Omental fat pad (tissue), 3 donors: ENCODE measurements at regions not wholly inside any gene's neighbourhood (a gene's known extent, or its start where the extent isn't known, plus 50 kb on each side); places are given as distances from the start of the nearest gene placed in this dataset.

ENCODE experiments used
- ATAC-seq: fragments of 150-250 bp; one replicate; pipeline ENCODE4 v1.9.1; 2016; ENCODE audit warnings: mild to moderate bottlenecking, moderate library complexity; ENCODE audit not compliant: low FRiP score
- DNase-seq: peaks from one replicate; pipeline ENCODE4 v3.0.0-alpha.2; 2019; ENCODE audit warnings: low spot score
- TF ChIP-seq, protein P1 (sequence below), 3 donors: fragments of 450-650 bp; IDR thresholded peaks; one replicate each; pipeline ENCODE4 v1.5.1; 2016 to 2017; ENCODE audit warnings: antibody characterized with exemption in 3 of 3, mild to moderate bottlenecking in 3 of 3, moderate library complexity in 2 of 3

DNA sequence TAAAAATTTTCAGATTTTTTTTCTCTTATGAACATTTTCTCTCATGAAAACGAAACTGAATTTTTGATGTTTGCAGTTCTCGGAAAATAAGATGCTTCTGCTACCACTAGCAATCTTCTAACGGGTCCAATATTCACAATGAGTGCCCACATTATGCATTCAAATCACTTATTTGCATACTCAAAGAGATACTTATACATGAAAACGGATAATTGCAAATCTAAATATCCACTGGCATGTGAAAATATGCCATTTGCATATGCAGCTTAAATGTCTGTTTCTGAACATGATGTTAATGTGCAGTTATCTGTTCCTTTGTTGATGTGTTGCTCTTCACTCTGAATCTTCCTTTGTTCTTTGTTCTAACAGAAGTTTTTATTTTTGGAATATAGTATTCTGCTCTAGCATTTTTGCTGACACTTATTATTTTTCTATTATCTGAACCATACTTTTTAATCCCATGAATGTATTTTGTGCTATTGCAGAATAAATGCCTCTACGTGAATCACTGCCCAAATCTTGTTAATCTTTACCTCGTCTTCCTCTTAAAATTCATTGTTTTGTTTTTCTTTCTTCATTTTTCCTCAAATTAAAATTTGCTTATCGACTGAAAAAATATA lies 259.4 kb upstream of the BRINP3 start:
- ATAC-seq (no peak), DNase-seq (no peak)
- TF ChIP-seq, protein P1, sequence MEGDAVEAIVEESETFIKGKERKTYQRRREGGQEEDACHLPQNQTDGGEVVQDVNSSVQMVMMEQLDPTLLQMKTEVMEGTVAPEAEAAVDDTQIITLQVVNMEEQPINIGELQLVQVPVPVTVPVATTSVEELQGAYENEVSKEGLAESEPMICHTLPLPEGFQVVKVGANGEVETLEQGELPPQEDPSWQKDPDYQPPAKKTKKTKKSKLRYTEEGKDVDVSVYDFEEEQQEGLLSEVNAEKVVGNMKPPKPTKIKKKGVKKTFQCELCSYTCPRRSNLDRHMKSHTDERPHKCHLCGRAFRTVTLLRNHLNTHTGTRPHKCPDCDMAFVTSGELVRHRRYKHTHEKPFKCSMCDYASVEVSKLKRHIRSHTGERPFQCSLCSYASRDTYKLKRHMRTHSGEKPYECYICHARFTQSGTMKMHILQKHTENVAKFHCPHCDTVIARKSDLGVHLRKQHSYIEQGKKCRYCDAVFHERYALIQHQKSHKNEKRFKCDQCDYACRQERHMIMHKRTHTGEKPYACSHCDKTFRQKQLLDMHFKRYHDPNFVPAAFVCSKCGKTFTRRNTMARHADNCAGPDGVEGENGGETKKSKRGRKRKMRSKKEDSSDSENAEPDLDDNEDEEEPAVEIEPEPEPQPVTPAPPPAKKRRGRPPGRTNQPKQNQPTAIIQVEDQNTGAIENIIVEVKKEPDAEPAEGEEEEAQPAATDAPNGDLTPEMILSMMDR (IDR thresholded peaks at IDR 0.05), result no peak

DNA sequence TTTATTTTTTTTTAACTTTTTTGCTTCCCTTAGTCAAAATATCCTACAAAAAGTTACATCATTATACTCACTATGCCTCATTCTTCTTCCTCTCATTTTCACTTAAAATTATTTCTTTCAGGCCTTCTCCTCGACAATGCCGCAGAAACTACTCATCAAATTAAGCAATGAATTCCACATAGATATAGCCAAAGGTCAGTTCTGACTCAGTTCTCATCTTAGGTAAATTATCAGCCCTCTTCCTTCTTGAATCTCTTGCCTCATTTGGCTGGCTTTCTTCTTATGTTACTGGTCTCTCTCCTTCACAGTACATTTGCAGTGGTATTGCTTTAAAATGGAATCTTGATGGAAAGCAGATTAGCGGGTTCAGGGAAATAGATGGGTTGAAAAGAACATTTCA lies 260.7 kb upstream of the BRINP3 start:
- DNase-seq (no peak), ATAC-seq (peak; percentile 64)
- TF ChIP-seq, protein P1 (IDR thresholded peaks at IDR 0.05), result no peak

DNA sequence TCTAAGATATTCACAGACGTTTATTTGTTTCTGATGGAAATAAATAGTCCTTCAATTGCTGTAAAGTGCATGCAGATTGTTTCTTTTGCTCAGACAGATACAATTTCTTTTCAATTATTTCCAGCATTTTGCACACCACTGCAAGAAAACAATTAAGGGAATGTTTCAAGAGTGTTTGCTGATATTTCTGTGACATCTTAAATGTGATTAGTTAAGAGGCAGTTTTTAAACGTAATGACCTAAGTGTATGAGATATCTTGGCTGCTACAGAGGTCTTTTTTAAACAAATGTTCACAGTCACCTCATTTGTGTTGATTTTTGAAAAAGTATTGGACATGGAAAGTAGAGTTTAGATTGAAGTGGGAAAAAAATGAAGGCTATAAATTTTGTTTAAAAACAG lies 262.3 kb upstream of the BRINP3 start:
- no peak for DNase-seq
- ATAC-seq, result no peak
- TF ChIP-seq, protein P1 (IDR thresholded peaks at IDR 0.05), result no peak

DNA sequence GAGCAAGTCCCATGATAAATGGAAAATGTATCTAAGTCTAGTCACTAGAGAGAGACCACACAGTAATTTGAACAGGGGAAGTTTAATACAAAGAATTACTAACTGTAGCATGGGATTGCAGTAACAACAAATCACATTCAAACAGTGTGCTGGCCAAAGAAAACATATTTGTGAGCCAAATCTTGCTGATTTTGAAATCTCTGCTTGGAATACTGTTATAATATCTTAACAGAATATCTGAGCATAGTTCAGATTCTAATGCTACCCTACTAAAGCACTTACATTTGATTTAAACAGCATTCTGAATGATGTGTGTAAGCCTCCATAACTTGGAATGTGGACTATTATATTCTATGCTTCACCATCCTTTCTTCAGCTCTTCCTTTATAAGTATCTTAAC lies 270.0 kb upstream of the BRINP3 start:
- TF ChIP-seq, protein P1 (IDR thresholded peaks at IDR 0.05), result no peak
- DNase-seq (no peak), ATAC-seq (peak; percentile 41)

DNA sequence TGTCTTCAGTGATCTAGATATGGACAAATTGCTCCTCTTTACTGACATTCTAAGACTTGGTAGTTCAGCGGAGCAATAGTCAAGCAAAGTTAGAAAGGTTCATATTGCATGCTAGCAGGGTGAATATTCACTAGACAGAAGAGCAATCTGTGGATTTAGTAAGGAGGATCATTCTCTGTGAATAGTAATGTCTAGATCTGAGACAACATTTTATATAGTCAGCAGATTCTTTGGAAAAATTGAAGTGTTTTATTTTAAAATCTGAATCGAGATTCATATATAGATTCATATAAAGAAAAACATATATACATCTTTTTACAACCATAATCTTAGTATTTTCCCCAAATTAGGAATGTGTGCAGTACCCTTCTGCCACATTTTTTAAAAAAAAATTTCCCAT lies 274.5 kb upstream of the BRINP3 start:
- TF ChIP-seq, protein P1 (IDR thresholded peaks at IDR 0.05), result no peak
- no peak for ATAC-seq
- no peak for DNase-seq

DNA sequence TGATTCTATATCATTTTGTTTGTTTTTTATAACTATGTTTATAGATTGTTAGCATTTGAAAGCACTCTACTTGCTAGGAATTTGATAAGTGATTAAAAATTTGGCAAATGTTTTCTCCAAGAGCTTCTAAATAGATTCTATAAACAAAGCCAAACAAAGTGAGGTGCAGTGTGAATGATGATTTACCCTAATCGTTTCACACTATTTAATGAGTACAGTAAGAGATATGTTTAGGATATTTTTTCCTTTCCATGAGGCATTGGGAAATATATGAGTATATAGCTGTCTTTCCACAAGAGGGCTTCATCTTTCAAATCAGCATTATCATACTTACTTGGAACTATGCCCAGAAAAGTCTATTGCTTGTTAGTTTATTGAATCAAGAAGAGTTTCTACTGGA lies 277.0 kb upstream of the BRINP3 start:
- ATAC-seq (no peak), DNase-seq (no peak)
- TF ChIP-seq, protein P1 (IDR thresholded peaks at IDR 0.05), result no peak

DNA sequence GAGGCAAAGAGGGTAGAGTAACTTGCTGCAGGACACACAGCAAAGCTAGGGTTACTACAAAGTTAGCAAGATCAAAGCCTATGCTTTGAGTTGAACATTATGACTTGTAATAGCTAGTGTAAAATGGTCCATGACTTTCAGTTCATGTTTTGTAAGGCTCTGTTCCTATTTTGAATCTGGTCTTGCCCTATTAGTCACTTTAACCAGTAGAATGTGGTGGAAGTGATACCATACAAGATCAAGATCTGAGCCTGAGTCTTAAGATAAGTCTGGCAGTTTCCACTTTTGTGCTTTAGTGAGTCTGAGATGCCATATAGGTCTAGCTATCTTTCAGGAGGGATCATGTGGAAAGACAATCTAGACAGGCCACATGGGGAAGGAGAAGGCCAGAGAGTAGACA lies 282.1 kb upstream of the BRINP3 start:
- DNase-seq, result no peak
- ATAC-seq, result no peak
- TF ChIP-seq, protein P1 (IDR thresholded peaks at IDR 0.05), result no peak
